Type B pancreatic cell (in vitro differentiated cells): ENCODE measurements at regions not wholly inside any gene's neighbourhood (a gene's known extent, or its start where the extent isn't known, plus 50 kb on each side); places are given as distances from the start of the nearest gene placed in this dataset.

ENCODE experiments used
- DNase-seq: peaks from one replicate; pipeline ENCODE4 v3.0.0; 2021; ENCODE audit warnings: mixed read lengths; ENCODE audit not compliant: unreplicated experiment; ENCODE audit errors: extremely low spot score
- H3K27ac Mint-ChIP-seq: 2 replicates; pipeline ENCODE4 v1.8.0; 2021; ENCODE audit warnings: mild to moderate bottlenecking, mixed read lengths
- H3K27me3 Mint-ChIP-seq: 2 replicates; pipeline ENCODE4 v1.8.0; 2021; ENCODE audit warnings: mixed read lengths
- H3K36me3 Mint-ChIP-seq: 2 replicates; pipeline ENCODE4 v1.8.0; 2021; ENCODE audit warnings: mixed read lengths
- H3K4me1 Mint-ChIP-seq: one replicate; pipeline ENCODE4 v1.8.0; 2021; ENCODE audit warnings: mixed read lengths; ENCODE audit not compliant: unreplicated experiment
- H3K4me3 Mint-ChIP-seq: 2 replicates; pipeline ENCODE4 v1.8.0; 2021; ENCODE audit warnings: mild to moderate bottlenecking, mixed read lengths
- H3K9me3 Mint-ChIP-seq: 2 replicates; pipeline ENCODE4 v1.8.0; 2021; ENCODE audit warnings: mixed read lengths
- TF ChIP-seq, protein P1 (sequence below): fragments of 200-600 bp; sonication (generic); conservative IDR thresholded peaks from 2 replicates; pipeline ENCODE4 v1.5.0; 2021; ENCODE audit warnings: antibody characterized with exemption, mild to moderate bottlenecking

DNA sequence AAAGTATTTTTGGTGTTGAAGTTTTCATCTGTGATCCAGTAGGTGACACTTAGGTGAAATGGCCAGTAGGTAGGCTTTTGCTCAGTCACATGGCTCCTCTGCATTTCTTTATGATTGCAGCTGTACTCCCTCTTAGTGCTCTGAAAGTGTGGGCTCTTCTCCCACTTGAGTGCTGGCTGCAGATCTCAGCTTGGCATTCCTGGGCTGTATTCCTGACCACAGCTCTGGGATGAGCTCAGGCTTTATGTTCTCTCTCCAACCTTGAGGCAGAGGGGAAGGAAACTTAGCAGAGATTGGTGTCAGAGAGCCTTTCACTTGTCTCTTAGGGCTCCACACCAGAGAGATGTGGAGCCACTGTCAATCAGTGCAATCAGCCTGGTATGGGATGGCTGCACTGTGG is 254.3 kb downstream of the NDFIP2 start:
- TF ChIP-seq, protein P1, sequence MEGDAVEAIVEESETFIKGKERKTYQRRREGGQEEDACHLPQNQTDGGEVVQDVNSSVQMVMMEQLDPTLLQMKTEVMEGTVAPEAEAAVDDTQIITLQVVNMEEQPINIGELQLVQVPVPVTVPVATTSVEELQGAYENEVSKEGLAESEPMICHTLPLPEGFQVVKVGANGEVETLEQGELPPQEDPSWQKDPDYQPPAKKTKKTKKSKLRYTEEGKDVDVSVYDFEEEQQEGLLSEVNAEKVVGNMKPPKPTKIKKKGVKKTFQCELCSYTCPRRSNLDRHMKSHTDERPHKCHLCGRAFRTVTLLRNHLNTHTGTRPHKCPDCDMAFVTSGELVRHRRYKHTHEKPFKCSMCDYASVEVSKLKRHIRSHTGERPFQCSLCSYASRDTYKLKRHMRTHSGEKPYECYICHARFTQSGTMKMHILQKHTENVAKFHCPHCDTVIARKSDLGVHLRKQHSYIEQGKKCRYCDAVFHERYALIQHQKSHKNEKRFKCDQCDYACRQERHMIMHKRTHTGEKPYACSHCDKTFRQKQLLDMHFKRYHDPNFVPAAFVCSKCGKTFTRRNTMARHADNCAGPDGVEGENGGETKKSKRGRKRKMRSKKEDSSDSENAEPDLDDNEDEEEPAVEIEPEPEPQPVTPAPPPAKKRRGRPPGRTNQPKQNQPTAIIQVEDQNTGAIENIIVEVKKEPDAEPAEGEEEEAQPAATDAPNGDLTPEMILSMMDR, result no peak
- H3K27ac Mint-ChIP-seq, result no peak overlapping the region
- H3K4me1 Mint-ChIP-seq, result no peaks in the 10 kb centered on the region
- no peak overlapping the region for H3K4me3 Mint-ChIP-seq
- peaks cover 10% of the 10 kb centered on the region for H3K36me3 Mint-ChIP-seq
- peaks cover 25% of the 10 kb centered on the region for H3K9me3 Mint-ChIP-seq
- no peak for DNase-seq
- no peaks in the 10 kb centered on the region for H3K27me3 Mint-ChIP-seq

DNA sequence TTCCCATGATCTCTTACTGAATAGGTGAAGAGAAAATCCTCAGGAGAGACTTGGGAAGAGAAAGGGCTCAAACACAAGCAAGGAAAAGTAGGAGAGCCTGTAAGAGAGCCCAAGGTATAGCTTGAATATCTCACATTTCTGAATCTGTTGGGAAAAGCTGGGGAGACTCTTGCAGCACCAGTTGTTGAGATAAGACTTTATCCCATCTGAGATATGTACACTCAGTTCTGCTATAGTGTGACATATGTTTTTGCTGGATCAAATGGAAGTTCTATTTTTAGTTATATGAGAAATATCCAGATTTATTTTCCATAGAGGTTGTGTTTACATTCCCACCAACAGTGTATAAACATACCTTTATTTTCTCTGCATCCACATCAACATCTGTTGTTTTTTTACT is 246.1 kb downstream of the NDFIP2 start:
- no peaks in the 10 kb centered on the region for H3K27me3 Mint-ChIP-seq
- TF ChIP-seq, protein P1, result no peak
- H3K4me3 Mint-ChIP-seq, result no peak overlapping the region
- no peak overlapping the region for H3K27ac Mint-ChIP-seq
- peaks cover 17% of the 10 kb centered on the region for H3K9me3 Mint-ChIP-seq
- DNase-seq, result no peak
- peaks cover 18% of the 10 kb centered on the region for H3K4me1 Mint-ChIP-seq
- peaks cover 9% of the 10 kb centered on the region for H3K36me3 Mint-ChIP-seq

DNA sequence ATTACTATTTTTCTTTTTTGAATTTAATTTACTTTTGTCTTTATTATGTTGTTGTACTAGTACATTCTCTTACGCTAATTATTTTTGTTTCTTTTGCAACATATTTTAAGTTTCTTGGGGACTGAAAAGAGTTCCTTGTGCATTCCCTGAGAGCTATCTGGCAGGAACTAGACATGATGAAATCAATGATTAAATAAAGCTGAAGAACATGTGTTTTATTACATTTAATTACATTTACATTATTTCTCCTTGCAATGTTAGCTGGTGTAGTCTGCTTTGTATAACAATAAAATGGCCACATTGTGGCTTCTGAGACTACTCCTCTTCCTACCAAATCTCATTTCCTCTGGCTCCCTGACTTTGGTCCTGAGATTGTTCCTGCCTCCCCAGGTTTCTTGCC is 244.9 kb downstream of the NDFIP2 start:
- no peak overlapping the region for H3K27ac Mint-ChIP-seq
- peaks cover 6% of the 10 kb centered on the region for H3K9me3 Mint-ChIP-seq

DNA sequence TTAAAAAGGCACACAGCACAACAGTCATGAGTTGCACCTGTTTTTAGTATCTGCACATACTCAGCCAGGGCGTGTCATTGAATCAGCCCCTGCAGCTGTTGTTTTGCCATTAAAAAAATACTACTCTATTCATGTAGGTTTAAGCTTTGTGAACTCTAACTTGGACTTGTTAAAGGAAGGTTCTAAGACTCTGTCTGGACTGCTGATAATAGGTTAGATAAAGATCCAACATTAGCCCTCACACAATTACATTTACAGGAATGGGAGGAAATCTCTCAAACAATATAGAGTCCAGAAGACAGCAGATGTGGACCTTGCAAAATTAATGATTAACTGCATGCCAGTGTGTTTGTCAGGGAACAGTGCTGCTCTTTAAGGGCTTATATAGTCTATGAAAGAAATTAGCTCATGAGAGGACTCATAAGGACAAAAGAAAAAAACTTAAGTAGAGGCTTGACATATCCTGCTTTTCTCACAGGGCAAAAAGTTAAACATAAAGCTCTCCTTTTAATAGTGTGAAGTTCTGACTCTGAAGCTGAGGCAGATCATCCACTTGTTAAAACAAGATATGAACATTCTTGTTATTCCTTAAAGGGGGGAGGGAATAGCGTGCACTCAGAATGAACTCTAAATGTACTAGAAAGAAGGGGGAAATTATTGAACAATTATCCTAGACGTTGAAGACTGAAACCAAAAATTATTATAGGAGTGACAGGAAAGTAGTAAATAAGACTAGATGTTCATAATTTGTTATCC is 243.6 kb downstream of the NDFIP2 start:
- peaks cover 2% of the 10 kb centered on the region for H3K36me3 Mint-ChIP-seq
- TF ChIP-seq, protein P1, result no peak
- peaks cover 18% of the 10 kb centered on the region for H3K4me1 Mint-ChIP-seq
- no peaks in the 10 kb centered on the region for H3K27me3 Mint-ChIP-seq
- H3K27ac Mint-ChIP-seq, result peak overlapping the region; percentile 72
- no peak for DNase-seq
- peaks cover 3% of the 10 kb centered on the region for H3K9me3 Mint-ChIP-seq
- H3K4me3 Mint-ChIP-seq, result peak overlapping the region; percentile 24

More for the DNA sequence above, 244.9 kb downstream of the NDFIP2 start:
- peaks cover 4% of the 10 kb centered on the region for H3K36me3 Mint-ChIP-seq
- TF ChIP-seq, protein P1, result no peak
- no peak overlapping the region for H3K4me3 Mint-ChIP-seq
- no peak for DNase-seq
- no peaks in the 10 kb centered on the region for H3K27me3 Mint-ChIP-seq
- H3K4me1 Mint-ChIP-seq, result peaks cover 18% of the 10 kb centered on the region

DNA sequence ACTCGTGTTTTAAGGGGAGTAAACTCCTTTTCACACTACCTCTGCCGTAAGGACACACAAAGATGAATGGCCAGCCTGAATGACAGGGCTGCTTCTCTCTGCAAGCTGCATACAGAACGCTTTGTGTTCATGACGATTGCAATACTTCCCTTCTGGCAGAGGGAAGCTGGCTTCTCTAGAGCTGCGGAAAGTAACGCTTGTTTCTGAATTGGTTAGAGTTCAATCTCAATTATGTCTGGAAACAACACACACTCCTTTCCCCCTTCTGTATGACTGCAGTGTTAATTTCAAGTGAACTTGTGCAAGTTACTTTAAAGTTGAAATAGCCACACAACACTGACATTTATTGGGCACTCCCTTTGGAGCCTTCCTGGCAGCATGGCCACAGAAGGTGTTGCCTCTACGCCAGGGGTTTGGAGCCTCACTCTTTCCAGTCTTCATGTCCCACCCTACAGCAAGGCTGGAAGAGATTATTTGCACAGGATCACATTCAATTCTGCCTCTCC is 242.6 kb downstream of the NDFIP2 start:
- H3K4me1 Mint-ChIP-seq, result peaks cover 18% of the 10 kb centered on the region
- peak overlapping the region; percentile 29 for H3K27ac Mint-ChIP-seq
- no peaks in the 10 kb centered on the region for H3K9me3 Mint-ChIP-seq
- no peaks in the 10 kb centered on the region for H3K27me3 Mint-ChIP-seq
- no peaks in the 10 kb centered on the region for H3K36me3 Mint-ChIP-seq
- DNase-seq, result no peak
- H3K4me3 Mint-ChIP-seq, result peak overlapping the region; percentile 43
- TF ChIP-seq, protein P1, result no peak
